ENCODE measurements at regions not wholly inside any gene's neighbourhood (a gene's known extent, or its start where the extent isn't known, plus 50 kb on each side); places are given as distances from the start of the nearest gene placed in this dataset.
"Not testable (repeated sequence)": the region's sequence is repeated elsewhere in the genome, so short reads cannot be mapped to it uniquely, and the experiment has no call there.

GRCh38 chr3:74978684-74979083 is 364.2 kb upstream of the CNTN3 start:
- no peak for DNase-seq

- not testable (repeated sequence) for DNase-seq
Measured at GRCh38 chr3:74985028-74985904, 370.8 kb upstream of the CNTN3 start.

DNA sequence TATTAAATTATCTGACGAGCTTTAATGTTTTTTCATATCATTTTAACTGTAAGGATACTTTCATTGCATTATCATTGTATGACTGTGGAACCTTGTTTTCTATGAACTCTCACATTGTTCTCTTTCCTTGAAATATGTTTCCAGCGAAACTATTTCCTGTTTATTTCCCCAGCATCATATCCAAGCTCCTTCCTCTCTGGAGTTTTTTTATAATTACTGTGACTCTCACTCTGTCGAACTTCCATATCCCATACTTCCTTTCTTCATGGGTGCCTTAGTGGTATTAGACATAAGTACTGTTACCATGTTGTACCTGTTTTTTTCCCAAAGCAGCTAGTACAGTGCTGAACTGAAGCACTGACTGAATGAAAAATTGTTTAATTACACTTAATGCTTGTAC is 373.6 kb upstream of the CNTN3 start:
- no peak for DNase-seq

DNA sequence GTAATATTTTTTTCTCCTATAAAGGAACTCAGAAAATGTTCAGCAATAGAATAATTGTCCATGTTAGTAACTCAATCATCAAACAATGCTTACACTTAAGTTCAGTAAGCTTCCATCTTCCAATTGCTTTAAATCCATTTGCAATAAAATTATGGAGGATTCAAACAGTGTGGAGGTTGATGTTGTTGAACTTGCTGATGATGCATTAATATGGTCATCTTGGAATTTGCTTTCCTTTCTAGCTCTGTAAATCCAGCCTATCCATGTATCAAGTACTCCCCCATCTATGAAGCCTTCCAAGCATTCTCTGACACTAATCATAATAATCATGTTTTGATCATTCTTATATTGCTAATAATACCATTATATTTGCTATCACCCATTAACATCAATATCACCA is 378.4 kb upstream of the CNTN3 start:
- no peak for DNase-seq

DNA sequence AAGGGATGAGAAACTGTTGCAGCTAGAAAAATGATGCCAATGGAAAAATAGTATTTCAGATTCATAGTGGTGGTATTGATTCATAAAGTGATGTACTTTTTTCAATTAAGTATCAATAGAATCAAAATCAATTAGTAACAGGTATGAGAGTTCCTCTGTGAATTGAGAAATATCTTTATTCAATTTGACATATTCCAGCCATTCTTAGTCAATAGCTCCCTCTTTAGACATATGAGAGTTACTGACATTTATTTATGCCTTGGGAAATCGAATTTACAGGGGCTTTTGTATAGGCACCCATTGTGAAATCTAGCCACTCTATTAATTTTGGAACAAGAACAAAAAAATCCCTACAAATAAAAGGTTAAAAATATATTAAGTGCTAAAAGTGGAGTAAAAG is 386.9 kb upstream of the CNTN3 start:
- peak; percentile 8 for DNase-seq

- DNase-seq, result no peak
Measured at GRCh38 chr3:75012791-75013331, 398.4 kb upstream of the CNTN3 start.

- no peak for DNase-seq
Measured at GRCh38 chr3:75014008-75014407, 399.5 kb upstream of the CNTN3 start.

GRCh38 chr3:75015280-75015679 is 400.8 kb upstream of the CNTN3 start:
- no peak for DNase-seq

DNA sequence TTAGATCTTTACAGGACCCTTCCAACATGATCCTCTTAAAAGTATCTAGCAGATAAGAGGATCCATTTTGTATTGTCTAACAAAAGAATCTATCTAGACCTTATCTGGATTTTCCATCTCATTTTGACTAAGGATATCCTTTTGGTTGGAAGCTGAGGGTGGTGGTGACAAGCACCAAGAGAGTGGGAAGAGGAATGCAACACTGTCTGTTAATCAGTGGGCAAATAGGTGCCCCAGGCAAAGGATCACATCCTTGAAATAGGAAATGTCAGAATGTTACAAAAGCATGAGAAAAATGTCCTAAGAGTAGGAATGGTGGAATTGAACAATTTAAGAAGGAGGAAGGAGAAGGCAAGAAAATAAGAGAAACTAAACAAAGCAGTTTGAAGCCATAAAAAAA is 420.7 kb upstream of the CNTN3 start:
- DNase-seq, result no peak

GRCh38 chr3:75042941-75043340 is 428.5 kb upstream of the CNTN3 start:
- no peak for DNase-seq

DNA sequence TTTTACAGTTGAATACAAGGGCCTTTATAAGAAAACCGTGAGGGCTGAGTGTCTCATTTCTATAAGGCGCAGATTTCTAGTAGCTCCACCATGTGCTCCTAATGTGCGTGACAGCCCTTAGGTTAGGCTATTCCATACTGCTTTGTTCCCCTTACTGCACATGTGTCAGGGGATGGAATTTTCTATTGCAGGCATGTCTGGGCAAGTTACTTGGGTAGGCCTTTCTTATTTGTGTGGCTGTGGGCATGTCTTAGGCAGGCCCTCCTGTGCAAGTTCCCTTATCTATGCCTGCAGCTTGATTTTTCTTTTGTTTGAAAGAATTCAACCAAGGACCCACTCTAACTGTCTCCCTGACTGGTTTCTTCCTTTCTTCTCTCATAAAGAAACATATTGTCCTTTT is 434.2 kb upstream of the CNTN3 start:
- DNase-seq, result peak; percentile 2

- DNase-seq, result no peak
Measured at GRCh38 chr3:75049533-75049932, 435.1 kb upstream of the CNTN3 start.

GRCh38 chr3:75059120-75059519 is 444.7 kb upstream of the CNTN3 start:
- DNase-seq, result no peak

- DNase-seq, result no peak
Measured at GRCh38 chr3:75061806-75062205, 447.3 kb upstream of the CNTN3 start.

- no peak for DNase-seq
Measured at GRCh38 chr3:75075158-75075557, 460.7 kb upstream of the CNTN3 start.

GRCh38 chr3:75076481-75076880 is 462.0 kb upstream of the CNTN3 start:
- no peak for DNase-seq

DNA sequence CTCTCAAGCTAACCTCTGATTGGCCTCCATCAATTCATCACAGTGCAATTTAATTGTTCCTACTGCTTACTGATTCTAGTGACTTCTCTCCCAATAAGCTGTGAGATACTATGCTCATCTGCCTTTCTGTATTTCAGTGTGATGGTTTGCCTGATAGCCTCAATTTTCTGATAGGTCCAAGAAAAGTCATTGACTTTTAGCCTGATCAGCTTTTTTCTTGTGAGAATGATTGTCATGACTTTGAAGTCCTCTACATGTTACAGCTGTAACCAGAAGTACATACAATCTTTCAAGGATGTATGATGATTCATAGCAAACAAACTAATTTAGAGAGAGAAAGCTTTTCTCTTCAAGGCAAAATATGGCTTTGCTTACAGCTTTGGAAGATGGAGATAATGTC is 463.8 kb upstream of the CNTN3 start:
- no peak for DNase-seq

DNA sequence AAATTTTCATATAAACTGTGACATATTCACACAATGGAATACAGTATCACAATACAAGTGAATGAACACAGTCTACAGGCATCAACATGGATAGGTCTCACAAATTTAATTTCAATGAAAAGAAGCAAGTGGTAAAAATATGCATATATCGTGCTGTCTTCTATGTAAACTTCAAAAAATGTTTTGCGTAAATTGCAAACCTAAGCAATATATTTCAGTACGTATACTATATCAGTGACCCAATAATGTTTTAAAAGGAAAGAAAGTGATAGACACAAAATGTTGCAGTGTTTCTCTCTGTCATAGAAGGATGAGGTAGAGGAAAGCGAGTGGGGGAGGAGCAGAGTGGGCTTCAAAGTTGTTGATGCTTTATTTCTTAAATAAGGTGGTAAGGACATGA is 468.4 kb upstream of the CNTN3 start:
- DNase-seq, result no peak

GRCh38 chr3:75089841-75090240 is 475.4 kb upstream of the CNTN3 start:
- DNase-seq, result no peak

- no peak for DNase-seq
Measured at GRCh38 chr3:75101329-75102147, 487.1 kb upstream of the CNTN3 start.

DNA sequence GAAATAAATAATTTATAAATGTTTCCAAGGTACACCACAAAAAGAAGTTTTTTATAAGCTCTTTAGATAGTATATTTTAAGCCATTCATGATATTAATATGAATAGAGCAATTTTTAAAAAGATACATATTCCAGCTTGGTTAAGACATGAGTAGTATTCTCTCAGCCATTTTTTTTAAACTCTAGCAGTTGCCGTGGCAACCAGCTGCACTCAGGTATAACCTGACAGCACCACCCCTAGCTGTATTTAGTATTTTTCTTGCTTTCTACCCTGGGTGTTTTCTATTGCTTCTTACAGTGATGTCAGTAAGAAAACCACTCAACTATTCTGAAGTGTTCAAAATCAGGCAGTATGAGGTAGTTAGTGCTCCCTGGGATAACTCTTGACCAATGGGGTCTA is 496.3 kb upstream of the CNTN3 start:
- DNase-seq, result no peak

GRCh38 chr3:75115695-75116094 is 501.2 kb upstream of the CNTN3 start:
- DNase-seq, result no peak

DNA sequence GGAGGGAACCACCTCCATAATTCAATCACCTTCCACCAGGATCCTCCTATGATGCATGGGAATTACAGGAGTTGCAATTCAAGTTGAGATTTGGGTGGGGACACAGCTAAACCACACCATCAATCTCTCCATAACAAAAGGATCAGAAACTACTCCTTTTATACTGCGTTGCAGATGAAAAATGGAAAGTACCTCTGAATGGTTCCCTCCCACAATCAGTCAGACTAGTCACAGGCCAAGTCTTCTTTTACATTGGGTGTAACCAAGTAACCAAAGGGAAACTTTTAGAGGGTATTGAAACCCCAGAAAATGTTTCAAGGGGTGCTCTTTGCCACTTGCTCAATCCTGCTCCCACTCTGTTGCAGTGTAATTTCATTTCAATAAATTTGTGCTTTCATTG is 504.3 kb upstream of the CNTN3 start:
- no peak for DNase-seq

DNA sequence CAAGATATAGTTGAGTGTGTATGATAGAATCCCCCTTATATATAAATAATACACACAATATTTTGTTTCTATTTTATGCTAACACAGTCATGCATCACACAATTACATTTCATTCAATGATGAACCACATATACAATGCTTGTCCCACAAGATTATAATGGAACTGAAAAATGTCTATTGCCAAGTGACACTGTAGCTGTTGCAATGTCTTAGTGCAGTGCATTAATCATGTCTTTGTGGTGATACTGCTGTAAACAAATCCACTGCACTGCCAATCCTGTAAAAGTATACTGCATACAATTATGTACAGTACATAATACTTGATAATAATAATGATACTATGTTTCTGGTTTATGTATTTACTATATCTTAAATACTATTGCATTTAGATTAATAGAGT is 512.1 kb upstream of the CNTN3 start:
- no peak for DNase-seq
